Stimulated activated CD4-positive, alpha-beta T cell treated with anti-CD3 and anti-CD28 coated beads, Interleukin-4, amount 100 ng/mL, for 4 hours (primary cell): ENCODE measurements at regions not wholly inside any gene's neighbourhood (a gene's known extent, or its start where the extent isn't known, plus 50 kb on each side); places are given as distances from the start of the nearest gene placed in this dataset.

Experiments used
- DNase-seq, 2 experiments: peaks; one replicate each; pipeline ENCODE4 v3.0.0-alpha.2; 2020

GRCh38 chr18:39685303-39685902 lies 2119.8 kb upstream of the CELF4 start:
- no peak for DNase-seq

GRCh38 chr18:39681061-39681460 lies 2115.5 kb upstream of the CELF4 start:
- no peak for DNase-seq

DNA sequence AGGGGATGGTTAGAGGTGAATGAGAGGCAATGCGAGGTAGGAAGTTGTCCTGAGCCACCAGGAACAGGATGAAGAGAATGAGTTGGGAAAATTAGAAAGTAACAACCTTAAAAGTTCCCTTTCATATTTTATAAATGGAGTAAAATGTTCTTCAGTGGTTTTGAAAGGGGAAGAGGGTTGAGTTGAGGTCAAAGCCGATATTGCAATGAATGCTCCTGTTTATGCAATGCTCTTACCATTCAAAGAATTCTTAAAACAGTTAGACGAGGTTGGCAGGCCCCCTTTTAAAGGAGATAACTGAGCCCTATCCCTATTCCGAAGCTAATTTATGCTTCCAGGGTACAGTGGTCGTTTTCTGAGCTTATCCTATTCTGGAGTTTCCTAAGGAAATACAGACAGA lies 2110.3 kb upstream of the CELF4 start:
- no peak for DNase-seq

- no peak for DNase-seq
These were observed 2109.8 kb upstream of the CELF4 start for GRCh38 chr18:39675368-39675767.

GRCh38 chr18:39672171-39672570 lies 2106.6 kb upstream of the CELF4 start:
- DNase-seq: no peak

GRCh38 chr18:39667905-39668304 lies 2102.3 kb upstream of the CELF4 start:
- DNase-seq: no peak

DNA sequence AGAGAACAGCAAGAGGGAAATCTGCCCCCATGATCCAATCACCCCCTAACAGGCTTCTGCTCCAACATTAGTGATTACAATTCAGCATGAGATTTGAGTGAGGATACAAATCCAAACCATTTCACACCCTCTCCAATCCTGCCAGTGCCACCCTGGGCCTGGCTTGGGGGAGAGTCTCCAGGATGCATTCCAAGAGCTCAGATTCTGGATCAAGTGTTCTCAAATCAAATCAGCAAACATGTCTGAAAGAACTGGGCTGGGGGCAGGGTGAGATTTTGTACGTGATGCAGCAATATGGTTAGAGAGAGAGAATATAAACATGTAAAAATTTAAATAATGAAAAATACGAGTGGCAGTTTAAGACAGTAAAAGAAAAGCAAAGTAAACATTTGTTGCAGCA lies 2100.9 kb upstream of the CELF4 start:
- no peak for DNase-seq

DNA sequence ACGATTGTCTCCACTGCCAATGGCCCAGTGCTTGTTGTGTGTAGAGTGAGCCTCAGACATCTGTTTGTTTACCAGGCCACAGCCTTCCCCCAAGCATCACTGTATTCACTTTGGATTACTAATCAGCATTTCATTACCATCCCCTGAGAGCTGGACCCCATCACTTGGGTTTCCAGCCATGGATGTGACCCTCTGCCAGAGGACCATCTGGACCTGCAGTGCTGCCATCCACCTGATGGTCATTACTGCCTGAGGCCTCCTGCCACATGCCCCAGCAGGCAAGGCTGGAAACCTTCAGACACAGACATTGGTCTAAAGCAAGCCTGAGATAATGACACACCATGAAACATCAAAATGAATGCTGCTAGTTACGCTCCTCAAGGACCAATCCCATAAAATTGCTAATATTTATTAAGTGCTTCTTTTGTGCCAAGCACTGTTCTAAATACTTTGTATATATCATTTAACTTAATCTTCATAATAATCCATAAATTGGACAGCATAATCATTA lies 2096.3 kb upstream of the CELF4 start:
- no peak for DNase-seq

GRCh38 chr18:39660141-39660540 lies 2094.5 kb upstream of the CELF4 start:
- DNase-seq: no peak

- DNase-seq: no peak
These were observed 2089.7 kb upstream of the CELF4 start for GRCh38 chr18:39655341-39655740.

DNA sequence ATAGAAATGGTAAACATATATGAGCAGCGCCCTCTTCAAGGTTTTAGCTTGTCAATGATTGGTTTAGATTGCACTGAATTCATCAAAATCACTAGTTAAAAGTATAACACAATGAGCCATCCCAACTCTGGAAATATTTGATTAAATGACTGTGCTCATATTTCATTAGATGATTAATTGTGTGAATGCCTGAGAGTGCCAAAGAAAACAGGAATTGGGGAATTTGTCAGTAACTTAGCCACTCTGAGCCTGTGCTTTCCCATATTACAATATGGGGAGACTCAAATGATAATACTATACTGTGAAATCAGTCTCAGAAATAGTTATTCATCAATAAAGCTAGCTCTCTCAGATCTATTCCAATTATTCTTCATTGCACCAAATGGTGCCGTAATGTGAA lies 2087.6 kb upstream of the CELF4 start:
- no peak for DNase-seq

DNA sequence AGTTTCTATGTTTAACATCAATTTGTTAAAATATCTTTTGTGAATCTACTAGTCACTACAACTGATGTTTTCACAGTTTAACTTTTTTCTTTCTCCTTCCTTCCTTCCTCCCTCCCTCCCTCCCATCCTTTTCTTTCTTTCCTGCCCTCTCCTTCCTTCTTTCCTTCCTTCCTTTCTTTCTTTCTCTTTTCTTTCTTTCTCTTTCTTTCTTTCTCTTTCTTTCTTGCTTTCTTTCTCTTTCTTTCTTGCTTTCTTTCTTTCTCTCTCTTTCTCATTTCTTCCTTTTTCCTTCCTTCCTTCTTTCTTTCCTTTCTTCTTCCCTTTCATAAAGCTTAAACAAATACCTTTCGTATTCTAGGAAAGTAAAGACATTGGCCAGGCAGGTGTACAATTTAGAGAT lies 2083.0 kb upstream of the CELF4 start:
- DNase-seq: no peak

DNA sequence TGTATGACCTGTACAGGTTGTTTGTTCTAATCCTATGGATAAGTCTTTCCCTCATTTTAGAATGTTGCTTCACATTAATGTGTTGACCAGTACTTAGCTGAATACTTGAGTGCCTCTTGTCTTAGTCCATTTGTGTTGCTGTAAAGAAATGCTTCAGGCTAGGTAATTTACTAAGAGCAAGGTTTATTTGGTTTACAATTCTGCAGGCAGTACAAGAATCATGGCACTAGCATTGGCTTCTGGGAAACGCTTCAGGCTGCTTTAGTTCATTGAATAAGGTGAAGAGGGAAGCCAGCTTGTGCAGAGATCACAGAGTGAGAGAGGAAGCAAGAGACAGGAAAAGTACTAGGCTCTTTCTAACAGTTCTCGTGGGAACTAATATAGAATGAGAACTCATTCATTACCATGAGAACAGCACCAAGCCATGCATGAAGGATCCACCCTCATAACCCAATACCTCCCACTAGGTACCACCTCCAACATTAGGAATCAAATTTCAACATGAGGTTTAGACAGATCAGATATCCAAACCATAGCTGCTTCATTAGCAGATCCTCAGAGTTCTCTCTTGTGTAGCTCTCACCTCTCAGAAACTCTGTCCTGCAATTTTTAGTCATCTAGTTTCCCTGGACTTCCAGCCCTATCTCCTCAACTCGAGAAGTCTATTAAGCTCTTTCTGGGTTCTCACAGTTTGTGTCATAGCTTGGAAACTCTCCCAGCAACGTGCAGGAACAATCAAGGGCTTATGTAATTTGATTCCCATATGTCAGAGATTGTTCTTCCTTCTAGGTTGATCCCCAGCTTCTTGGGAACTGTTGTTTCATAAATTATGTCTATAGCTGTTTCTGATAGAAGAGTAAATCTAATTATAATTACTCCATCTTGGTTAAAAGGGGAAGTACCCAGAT lies 2082.3 kb upstream of the CELF4 start:
- no peak for DNase-seq

DNA sequence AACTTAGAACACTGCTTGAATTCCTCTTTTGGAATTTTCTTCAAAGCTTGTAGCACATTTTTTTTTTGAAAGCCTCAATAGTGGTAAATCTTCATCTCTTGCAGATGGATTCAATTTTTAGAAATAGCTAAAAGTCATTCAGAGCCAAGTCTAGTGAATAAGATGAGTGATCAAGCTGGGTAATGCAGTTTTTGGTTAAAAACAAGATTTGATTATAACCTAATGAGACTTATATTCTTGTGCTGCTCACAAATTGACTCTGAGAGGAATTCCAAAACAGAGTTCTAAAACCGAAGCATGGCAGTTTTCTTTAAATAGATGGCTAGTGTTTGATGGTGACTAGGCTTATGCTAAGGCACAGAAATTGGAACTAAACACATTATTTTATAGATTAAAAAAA lies 2072.6 kb upstream of the CELF4 start:
- DNase-seq: no peak

DNA sequence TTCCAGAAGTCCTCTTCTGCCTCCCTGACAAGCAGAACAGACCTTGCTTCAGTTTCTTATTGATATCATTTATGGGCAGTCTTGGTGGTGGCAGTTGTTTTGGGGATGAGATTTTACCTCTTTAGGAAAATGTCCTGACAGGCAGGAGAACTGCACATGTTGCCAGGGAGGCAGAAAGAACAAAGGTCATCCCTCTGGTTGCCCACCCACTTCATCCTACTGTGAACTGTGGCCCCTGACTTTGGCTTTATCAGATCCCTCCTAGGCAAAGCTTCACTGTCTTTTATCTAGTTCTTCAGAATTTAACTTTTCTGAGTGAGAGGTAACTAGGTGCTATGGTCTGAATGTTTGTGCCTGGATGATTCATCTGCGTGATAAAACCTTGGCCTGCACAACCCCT lies 2071.3 kb upstream of the CELF4 start:
- DNase-seq: no peak

- DNase-seq: no peak
These were observed 2070.4 kb upstream of the CELF4 start for GRCh38 chr18:39635966-39636365.

- DNase-seq: no peak
These were observed 2069.6 kb upstream of the CELF4 start for GRCh38 chr18:39635192-39635591.

GRCh38 chr18:39627936-39628335 lies 2062.3 kb upstream of the CELF4 start:
- no peak for DNase-seq

GRCh38 chr18:39624961-39625360 lies 2059.4 kb upstream of the CELF4 start:
- DNase-seq: no peak

- DNase-seq: no peak
These were observed 2056.8 kb upstream of the CELF4 start for GRCh38 chr18:39622431-39622830.

GRCh38 chr18:39620551-39621168 lies 2055.1 kb upstream of the CELF4 start:
- no peak for DNase-seq

DNA sequence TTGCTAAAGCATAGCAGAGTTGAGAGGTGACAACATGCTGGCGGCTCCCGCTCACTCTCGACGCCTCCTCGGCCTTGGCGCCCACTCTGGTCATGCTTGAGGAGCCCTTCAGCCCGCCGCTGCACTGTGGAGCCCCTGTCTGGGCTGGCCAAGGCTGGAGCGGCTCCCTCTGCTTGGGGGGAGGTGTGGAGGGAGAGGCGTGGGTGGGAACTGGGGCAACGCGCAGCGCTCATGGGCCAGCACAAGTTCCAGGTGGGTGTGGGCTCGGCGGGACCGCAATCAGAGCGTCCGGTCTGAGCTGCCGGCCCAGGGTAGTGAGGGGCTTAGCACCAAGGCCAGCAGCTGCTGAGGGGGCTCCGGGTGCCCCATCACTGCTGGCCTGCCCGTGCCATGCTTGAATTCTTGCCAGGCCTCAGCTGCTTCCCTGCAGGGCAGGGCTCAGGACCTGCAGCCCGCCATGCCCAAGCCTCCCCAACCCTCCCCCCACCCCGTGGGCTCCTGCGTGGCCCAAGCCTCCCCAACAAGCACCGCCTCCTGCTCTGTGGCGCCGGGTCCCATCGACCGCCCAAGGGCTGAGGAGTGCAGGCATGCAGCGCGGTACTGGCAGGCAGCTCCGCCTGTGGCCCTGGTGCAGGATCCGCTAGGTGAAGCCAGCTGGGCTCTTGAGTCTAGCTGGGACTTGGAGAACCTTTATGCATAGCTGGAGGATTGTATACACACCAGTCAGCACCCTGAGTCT lies 2052.8 kb upstream of the CELF4 start:
- no peak for DNase-seq
